HG03039 (cell line): ENCODE measurements at regions not wholly inside any gene's neighbourhood (a gene's known extent, or its start where the extent isn't known, plus 50 kb on each side); places are given as distances from the start of the nearest gene placed in this dataset.

ENCODE experiments used
- ATAC-seq: cut with Tn5 transposase; IDR thresholded peaks from one replicate; pipeline ENCODE4 v1.9.1; 2021; ENCODE audit warnings: mild to moderate bottlenecking, moderate library complexity; ENCODE audit not compliant: unreplicated experiment

DNA sequence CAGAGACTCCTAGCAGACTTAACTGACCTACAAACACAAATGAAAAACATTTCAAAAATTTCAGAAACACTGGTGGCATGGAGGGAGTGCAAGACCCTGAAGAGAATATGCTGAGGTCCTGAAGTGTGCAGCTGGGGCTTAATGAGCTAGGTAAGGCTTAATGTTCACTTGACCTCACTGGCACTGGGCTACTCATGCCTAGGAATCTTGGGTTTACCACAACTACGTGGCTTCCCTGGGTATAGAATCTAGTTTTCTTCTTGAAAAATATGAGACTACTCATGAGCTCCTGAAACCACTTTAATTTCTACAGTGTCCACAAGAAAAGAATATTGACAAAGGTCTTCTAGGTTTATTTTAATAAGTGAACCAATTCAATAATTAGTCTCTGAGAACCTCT, 139.8 kb downstream of the HNMT start:
- no peak for ATAC-seq

DNA sequence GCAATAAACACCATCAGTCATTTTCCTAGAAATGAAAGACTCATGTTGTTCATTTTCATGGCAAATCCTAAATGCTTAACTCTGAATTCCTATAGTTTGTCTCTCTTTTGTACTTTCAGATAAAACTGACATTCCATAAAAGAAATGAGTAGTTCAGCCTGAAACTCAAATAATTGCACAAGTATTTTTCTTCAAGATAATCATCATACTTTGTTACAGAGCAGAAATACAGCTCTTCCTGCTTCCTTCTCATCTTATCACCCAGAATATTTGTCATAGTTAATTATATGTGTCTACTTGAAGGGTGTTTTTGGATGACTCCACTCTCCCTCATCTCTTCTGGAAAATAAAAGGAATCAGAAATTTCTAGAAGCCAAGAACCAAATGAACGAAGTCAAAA, 141.1 kb downstream of the HNMT start:
- no peak for ATAC-seq

DNA sequence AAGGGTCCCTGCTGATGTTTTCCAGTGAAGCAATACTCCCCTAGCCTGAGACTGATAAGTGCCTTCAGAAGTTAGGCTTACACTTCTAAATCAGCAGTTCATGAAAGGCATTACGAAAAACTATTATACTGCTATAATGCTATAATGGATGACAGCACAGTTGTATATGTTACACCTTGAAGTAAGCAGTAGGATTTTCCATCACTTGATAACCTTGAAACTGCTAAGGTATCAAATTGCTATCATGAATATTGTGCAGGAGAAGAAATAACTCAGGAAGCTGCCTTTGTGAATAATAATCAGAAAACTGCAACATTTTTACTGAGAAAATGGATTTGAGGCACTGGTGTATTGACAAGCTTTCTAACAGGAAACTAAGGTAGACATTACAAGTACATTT, 142.3 kb downstream of the HNMT start:
- ATAC-seq: no peak

DNA sequence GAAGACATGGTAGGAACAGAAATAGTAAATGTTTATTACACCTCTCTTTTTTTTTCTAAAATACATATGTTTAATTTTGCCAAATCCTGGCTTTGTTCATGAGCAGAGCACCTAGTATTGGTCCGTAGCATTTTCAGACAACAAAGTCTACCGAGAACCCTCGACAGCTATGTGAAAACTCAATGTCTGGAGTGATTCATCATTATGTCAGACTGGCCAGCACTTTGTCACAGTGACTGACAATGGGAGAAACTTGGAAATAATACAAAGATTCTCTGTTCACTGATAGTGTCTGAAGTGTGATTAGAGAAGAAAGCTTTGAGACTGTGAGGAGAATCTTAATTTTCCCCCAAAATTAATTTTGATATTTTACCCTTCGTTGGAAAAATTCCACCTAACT, 143.0 kb downstream of the HNMT start:
- ATAC-seq: no peak

DNA sequence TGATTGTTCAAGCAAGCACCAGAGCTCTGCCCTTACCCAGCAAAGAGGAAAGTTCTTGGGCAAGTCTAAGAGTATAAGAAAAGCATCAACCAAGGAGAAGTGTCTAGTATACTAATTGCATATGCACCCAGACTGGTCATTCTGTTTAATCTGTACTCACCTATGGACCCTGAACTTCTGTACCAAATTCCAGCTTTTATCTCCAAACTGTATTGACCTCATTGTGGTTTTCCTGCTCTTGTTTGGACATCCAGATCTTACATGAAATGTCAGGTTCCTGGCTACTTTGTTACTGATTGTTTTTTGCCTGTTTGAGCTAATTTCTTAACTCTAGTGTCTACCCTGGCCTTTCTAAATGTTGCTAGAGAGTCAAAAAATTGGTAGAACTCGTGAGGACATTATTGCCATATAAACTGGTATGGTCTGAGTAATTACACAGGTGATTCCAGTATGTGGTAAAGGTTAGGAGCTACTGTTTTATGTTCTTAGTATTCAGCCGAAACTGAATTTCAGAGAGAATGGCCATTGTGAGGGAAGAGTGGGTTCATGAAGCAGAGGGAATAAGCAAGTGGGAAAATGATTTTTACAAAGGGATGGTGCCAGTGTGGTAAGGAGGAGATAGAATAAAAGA, 146.3 kb downstream of the HNMT start:
- no peak for ATAC-seq

DNA sequence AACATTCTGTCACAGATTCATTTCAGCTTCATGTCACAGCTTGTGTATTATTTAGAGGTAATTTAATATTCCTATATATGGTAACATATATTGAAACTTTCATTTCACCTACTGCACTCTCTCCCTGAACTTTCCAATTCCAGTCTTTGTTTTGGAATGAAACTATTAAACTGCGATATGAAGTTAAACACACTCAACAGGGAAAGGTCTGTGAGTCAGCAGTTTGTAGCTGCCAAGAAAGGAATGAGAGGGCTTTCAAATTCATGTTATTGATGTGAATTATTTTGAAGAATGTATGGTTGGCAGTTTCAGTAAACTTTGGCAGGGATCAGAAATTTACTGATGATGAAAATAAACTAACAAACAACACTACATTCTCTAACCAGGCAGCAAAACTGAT, 148.3 kb downstream of the HNMT start:
- no peak for ATAC-seq

DNA sequence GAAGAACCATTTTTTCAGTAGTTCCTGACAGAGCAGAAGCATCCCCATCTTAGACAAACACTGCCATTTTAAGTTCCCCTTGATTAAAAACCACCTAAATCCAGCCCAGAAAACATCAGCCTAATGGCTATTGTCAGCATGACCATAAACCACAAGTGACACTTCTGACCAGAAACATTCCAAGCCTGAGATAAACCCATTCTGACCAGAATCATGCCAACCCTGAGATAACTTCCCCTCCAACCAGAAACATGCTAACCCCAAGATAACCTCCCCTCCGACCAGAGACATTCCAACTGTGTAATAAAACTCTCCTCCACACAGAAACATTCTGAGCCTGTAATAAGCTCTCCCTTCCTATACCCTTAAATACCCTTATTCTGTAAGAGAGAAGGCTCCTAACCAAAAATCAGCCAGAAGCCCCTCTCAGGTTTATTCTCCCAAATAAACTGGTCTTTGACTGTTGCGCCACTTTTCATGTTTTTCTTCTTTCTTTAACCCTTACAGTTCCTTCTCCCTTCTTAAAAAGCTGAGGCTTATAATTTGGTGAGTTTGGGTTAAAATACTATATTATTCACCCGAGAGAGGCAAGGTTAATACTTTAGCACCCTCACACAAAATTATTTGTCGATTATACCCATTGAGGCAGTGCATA, 149.7 kb downstream of the HNMT start:
- ATAC-seq: no peak

DNA sequence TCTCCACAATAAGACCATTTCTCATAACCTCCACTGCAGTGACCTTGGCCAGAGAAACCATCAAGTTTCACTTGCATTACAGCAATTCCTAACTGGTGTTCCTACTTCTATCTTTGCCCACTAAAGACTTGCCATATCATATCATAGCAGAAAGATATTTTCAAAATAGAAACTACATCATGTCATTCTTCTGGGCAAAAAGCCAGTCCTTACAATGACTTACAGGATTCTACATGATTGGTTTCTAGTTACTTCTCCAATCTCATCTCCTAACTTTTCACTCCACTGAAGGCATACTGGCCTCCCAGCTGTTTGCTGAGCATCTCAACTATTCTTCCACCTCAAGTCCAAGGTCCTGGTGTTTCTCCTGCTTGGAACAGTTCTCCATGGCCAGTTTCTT, 151.4 kb downstream of the HNMT start:
- ATAC-seq: no peak

DNA sequence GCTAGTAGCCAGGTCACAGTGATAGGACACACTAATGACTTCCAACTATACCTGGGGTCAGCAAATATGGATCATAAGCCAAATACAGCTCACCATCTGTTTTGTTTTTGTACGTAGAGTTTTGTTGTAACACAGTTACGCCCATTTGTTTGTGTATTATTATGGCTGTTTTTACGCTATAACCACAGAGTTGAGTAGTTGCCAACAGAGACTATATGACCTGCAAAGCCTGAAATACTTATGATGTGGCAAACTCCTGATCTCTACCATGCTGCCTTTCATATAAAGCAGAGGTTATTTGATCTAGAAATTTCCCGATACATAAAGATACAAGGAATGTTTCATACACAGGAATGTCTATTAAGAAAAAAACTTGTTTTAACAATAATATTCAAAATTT, 152.2 kb downstream of the HNMT start:
- no peak for ATAC-seq

DNA sequence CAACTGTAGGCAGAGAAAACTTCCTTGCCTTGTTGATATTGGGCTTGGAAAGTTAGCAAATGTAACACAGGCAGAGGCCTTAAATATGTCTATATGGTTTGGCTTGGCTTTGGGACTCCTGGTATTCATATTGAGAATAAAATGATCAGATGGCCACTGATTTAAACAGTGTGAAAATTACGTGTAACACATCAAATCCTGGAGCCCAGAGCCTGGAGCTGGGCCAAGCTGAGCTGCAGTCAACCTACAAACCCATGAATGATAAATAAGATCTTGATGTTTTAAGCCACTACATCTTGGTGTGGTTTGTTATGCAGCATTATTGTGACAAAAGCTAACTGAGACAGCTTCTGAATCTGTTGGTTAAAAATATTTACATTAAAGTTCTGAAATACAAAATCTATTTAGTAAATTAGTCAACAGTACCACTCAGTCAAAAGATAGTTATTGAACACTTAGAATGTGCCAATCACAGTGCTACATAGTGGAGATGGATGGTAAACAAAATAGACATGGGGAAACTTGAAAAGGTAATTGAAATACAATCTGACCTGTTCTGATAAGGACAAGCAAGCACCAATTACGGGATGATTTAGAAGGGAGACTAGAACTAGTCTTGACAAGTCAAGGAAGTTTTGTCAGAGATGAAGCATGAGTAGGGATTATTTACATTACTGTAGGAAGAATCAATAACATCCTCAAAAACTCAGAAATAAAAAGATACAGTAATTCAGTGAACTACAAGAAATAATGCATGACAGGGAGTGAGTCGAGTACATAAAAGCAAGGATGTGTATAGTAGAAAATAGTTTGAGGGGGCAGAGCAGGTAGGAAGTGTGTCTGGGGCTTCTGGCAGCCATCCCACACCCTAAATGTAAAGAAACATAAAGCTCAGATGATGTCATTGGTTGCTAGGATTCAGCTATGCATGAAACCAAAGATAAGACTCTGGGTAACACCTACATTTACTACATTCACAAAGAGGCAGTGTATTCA, 157.7 kb downstream of the HNMT start:
- peak; percentile 53 for ATAC-seq

DNA sequence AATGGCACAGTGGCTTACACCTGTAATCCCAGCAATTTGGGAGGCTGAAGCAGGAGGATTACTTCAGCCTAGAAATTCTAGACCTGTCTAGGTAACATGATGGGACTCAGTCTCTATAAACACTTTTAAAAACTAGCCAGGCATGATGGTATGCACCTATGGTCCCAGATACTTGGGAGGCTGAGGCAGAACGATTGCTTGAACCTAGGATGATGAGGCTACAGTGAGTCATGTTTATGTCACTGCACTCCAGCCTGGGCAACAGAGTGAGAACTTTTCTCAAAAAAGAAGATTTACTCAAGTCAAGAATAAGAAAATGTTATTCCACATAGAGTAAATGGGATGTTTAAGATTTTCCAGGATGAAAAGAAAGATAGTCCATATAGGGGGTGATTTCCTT, 158.6 kb downstream of the HNMT start:
- ATAC-seq: no peak

DNA sequence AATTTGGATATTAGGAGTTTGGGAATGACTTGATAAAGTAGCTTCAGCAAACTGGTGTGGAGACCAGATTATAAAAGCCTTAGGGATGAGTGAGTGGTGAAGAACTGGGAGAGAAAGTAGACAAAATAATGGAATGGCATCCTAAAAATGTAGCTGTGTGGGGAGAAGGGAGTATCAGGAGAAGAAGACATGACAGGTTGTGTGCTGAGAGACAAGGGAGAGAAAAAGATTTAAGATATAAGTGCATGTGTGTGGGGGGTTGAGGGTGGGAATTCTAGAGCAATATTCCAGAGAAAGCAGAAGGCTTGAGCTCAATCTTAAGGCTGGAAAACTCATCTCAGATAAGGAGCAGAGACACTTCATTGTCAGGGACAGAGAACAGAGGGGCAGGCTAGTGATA, 159.5 kb downstream of the HNMT start:
- ATAC-seq: no peak

DNA sequence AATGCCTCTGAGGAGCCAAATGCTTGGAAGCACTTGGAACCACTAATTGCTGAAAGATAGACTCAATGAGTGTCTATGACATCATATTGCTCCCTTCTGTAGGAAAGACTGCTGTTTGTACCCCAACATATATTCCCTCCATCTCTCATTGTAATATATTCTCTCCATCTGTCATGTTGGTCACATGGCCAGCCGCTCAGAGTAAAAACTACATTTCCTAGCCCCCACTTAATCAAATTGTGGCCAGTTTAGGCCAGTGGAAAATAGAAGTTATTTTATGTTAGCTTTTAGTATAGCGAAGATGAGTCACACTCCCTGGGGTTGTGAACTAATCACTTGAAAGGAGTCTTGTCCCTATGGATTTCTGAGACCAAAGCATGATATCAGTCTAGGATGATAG, 160.2 kb downstream of the HNMT start:
- no peak for ATAC-seq

DNA sequence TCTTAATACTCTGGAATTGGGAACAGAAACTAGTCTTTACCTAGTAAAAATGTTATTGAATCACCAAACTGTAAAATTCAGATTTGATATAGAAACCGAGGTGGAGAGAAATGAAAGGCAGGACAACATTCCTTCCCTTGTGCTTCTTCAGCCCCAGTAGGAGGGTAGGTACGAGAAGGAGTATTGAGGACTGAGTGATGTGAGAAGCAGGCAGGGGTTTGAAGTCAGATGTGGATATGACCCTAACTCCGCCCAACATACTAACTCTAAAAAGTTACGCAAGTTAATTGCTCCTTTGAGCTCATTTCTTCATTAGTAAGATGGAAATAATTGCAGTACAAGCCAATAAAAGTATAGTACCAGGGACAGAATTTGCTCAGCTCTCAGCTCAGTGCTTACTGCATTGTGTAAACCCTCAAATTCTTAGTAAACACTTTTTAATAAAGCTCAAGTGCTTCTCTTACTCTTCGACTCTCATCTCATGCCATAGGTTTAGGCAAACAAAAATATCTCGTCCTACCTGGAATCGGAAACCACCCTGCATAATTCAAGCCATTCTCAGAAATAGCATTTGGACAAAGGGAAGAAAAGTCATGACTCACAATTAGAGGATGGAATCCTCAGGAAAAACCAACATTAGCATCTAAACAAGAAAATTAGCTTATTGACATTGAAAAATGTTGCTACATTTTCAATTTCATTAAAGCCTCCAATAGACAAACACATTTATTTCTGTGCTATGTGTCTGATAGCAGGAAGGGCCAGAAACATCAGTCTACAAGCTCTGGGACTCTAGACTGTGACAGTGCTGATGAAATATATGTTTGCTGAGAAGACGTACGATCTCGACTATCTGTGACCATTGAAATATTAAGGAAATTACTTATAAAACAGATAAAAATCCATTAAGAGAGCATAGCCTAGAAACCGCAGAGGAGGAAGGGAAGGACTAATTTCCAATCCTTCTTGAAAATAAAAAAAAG, 161.3 kb downstream of the HNMT start:
- ATAC-seq: no peak

DNA sequence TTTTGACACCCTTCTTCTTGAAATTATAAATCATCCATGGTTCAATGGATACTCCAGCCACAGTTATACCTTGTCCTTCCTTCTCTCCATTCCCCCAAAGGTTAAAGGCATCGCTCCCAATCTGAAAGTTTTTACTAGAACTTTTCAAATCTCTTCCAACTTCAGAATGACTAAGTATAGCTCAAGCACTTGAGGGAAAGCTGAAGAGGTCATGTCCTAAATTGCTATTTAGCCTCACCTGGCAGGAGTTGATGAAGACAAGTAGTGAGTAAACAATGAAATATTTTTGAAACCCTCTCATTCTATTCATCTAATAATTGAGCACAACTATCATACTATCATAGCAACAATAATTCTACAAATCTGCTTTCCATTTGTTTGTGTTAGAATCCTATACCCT, 167.8 kb downstream of the HNMT start:
- no peak for ATAC-seq

DNA sequence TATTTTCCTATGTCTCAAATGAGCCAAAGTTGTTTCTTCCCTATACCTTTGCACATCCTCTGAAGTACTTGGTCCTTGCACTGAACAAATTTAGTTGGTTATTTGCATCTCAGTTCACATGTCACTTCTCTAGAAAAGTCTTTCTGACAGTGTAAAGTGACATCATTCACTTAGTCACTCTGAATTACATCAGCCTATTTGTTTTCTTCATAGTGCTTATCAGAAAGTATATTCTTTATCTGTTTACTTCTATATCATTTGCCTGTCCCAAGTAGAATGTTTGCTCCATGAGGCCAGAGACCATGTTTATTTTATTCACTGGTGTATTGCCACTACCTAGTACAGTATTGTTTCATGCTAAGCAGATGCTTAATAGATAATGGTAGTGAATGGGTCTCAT, 173.7 kb downstream of the HNMT start:
- no peak for ATAC-seq

DNA sequence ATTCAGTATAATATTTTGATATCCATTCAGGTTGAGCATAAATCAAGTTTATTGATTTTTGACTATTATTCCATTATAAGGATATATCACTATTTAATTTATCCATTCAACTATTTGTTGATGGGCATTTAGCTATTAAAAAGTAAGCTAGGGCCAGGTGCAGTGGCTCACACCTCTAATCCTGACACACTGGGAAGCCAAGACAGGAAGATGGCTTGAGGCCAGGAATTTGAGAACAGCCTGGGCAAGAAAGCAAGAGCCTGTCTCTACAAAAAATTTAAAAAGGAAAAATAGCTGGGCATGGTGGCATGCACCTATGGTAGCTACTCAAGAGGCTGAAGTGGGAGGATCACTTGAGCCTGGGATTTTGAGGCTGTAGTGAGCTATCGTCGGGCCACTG, 183.5 kb downstream of the HNMT start:
- ATAC-seq: no peak

DNA sequence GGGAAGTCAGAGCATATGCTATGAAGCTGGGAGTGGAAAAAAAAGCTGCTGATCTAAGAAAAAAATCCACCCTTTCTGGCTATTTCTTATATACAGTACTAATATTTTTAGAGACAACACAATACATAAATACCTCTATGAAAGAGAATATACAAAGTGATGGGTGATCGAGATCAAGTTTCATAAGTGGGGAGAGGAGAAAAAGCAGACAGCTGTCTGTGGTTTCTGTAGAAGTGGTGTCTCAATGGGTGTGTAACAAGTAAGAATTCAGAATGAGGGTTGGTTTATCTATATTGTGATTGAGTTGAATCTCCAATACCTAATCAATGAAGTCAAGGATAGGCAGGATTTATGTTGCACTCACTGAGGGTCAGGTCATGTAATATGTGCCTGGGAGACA, 191.0 kb downstream of the HNMT start:
- no peak for ATAC-seq

DNA sequence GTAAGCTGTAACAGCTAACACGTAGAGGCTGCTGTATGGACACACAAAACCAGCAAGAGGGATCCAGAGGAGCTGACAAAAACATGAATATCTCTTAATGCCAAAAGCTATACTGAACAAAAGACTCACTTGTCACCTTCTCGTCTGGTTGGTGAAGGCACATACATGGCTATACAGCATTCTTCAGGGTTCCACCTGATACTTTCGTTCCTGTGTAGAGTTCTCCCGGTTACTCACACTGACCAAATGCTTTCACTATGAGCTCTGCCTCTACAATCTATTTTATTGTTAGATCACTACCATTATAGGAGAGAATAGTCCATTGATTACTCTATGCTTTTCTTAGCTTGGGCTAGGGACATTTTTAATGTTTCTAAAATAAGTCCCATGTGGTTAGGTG, 193.1 kb downstream of the HNMT start:
- no peak for ATAC-seq

DNA sequence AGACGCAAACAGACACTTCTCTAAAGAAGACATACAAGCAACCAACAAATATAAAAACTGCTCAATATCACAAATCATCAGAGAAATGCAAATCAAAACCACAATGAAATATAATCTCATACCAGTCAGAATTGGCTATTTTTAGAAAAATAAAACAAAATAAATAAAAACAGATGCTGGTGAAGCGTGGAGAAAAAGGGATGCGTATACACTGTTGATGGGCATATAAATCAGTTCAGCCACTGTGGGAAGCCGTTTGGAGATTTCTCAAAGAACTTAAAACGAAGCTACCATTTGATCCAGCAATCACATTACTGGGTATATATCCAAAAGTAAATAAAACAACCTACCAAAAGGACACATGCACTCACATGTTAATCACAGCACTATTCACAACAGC, 206.2 kb downstream of the HNMT start:
- no peak for ATAC-seq

DNA sequence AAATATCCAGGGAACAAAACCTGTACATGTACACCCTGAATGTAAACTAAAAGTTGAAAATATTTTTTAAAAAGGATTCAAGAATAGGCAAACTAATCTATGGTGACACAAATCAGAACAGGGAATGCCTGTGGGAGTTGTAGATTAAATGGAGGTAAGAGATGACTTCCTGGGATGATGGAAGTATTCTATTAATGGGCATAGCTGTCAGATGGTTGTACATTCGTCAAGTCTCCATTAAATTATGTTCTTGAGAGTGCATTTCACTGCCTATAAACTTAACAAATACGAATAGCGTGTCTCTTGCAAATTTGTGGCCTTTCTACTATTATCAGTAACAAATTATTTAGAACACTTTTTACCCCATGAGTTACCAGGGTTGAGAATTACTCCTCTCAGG, 207.0 kb downstream of the HNMT start:
- ATAC-seq: no peak
